ENCODE measurements at regions not wholly inside any gene's neighbourhood (a gene's known extent, or its start where the extent isn't known, plus 50 kb on each side); places are given as distances from the start of the nearest gene placed in this dataset.

DNA sequence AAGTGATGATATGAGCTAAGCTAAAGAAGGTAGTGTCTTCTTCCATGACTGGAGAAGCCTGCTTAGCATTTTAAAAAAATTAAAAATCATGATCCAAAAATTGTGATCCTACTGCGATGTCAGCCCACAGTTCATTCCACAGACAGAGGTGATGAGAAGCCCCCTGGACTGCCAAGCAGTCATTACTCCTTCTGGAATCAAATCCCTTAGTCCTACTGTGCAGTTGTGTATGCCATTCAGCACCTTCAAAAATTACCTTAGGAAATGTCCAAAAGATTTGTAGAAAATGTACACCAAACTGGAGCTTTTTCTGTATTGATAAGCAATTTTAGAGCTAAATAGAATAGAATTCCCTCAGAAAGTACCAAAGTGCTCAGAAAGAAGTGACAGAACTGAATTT lies 283.5 kb upstream of the NFE2L3 start:
- TF ChIP-seq CTCF (IDR thresholded peaks at IDR 0.05) = no peak
- no peak for TF ChIP-seq POLR2A (IDR thresholded peaks at IDR 0.05)
